Transverse colon (tissue), 4 donors: ENCODE measurements at regions not wholly inside any gene's neighbourhood (a gene's known extent, or its start where the extent isn't known, plus 50 kb on each side); places are given as distances from the start of the nearest gene placed in this dataset.

ENCODE experiments used
- CTCF ChIP-seq, 5 experiments: fragments of 200-600 bp in 3 of 5; fragments of 450-650 bp in 2 of 5; sonication (generic) in 3 of 5; IDR thresholded peaks; 1 replicate in 2 of 5; 2 replicates in 3 of 5; pipeline ENCODE4 v1.5.1; 2016 to 2017; ENCODE audit warnings: antibody characterized with exemption in 5 of 5, inconsistent platforms in 3 of 5, mild to moderate bottlenecking in 2 of 5, moderate library complexity in 1 of 5
- POLR2AphosphoS5 ChIP-seq, 3 donors: sonication (generic); formaldehyde crosslinking; IDR thresholded peaks; one replicate each; pipeline ENCODE4 v1.6.1; 2016; ENCODE audit warnings: antibody characterized with exemption in 3 of 3

GRCh38 chr22:27378995-27379394 is 422.6 kb downstream of the MN1 start:
- no peak for TF ChIP-seq POLR2AphosphoS5 (IDR thresholded peaks at IDR 0.05)
- no peak for TF ChIP-seq CTCF (IDR thresholded peaks at IDR 0.05)
